ENCODE measurements at regions not wholly inside any gene's neighbourhood (a gene's known extent, or its start where the extent isn't known, plus 50 kb on each side); places are given as distances from the start of the nearest gene placed in this dataset.

DNA sequence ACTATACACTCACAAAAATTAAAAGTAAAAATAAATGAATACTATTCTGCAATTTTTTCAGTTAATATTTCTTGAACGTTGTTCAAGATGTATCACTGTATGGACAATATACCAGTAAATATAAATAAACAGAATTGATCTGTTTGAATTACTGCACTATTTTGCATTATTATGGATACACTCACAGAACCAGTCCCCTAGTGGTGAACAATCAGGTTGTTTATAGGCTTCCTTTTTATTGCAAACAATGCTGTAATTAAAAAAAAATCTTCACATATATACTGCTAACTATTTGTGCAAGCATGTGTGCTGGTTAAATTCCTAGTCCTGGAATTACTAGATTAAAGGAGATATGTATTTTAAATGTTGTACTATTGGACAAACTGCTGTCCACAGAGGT is 306.0 kb downstream of the FBXO15 start:
- H3K4me3 ChIP-seq (replicated peaks in 1 of 2; ENCODE audit: low read depth in 1 of 2, low read length in 2 of 2) = no peak overlapping the region
- no peaks in the 10 kb centered on the region for H3K36me3 ChIP-seq (ENCODE audit: control insufficient read depth in 1 of 2, insufficient read depth in 2 of 2, low read length in 2 of 2)
- no peak overlapping the region for H2AFZ ChIP-seq (ENCODE audit: low read depth, low read length, poor library complexity, severe bottlenecking)
- BruUV-seq (replicated peaks) = no TSS peak
- no peaks in the 10 kb centered on the region for H3K4me1 ChIP-seq (ENCODE audit: control insufficient read depth in 1 of 2, insufficient read depth in 2 of 2, low read length in 2 of 2)
- no peaks in the 10 kb centered on the region for H3K27me3 ChIP-seq (ENCODE audit: insufficient read depth, low read length)
- intact Hi-C loops (cut with micrococcal nuclease) = loop anchor here (2.0 kb wide), 1 partner anchor 1079 kb away; no protein-coding TSS in a partner anchor
- no peaks in the 10 kb centered on the region for H4K20me1 ChIP-seq (ENCODE audit: insufficient read depth)
- ATAC-seq (no peak), DNase-seq (ENCODE audit: low read depth, low spot score) (no peak)
- CTCF ChIA-PET = interaction anchor here (1.1 kb wide), 1 partner anchor 12 kb away, joined by 3 read pairs; no protein-coding TSS in a partner anchor
- no peak for TF ChIP-seq YY1 (IDR thresholded peaks at IDR 0.05; ENCODE audit: extremely low read depth, insufficient replicate concordance, low read depth, low read length)
- no peak for TF ChIP-seq CBX3 (IDR thresholded peaks at IDR 0.05; ENCODE audit: low read depth)
- TF ChIP-seq ELF1 (IDR thresholded peaks at IDR 0.05; ENCODE audit: borderline replicate concordance, low read depth) = no peak
- TF ChIP-seq ZNF274 (IDR thresholded peaks at IDR 0.05; ENCODE audit: low read depth, low read length) = no peak
- no peak for TF ChIP-seq RAD21 (IDR thresholded peaks at IDR 0.05; ENCODE audit: low read depth)
- no peak for TF ChIP-seq TCF7L2 (IDR thresholded peaks at IDR 0.05; ENCODE audit: borderline replicate concordance, extremely low read depth, insufficient read depth, insufficient read length)
- TF ChIP-seq, protein P1, sequence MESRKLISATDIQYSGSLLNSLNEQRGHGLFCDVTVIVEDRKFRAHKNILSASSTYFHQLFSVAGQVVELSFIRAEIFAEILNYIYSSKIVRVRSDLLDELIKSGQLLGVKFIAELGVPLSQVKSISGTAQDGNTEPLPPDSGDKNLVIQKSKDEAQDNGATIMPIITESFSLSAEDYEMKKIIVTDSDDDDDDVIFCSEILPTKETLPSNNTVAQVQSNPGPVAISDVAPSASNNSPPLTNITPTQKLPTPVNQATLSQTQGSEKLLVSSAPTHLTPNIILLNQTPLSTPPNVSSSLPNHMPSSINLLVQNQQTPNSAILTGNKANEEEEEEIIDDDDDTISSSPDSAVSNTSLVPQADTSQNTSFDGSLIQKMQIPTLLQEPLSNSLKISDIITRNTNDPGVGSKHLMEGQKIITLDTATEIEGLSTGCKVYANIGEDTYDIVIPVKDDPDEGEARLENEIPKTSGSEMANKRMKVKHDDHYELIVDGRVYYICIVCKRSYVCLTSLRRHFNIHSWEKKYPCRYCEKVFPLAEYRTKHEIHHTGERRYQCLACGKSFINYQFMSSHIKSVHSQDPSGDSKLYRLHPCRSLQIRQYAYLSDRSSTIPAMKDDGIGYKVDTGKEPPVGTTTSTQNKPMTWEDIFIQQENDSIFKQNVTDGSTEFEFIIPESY (IDR thresholded peaks at IDR 0.05; ENCODE audit: extremely low read depth, insufficient replicate concordance, low read length) = no peak
- TF ChIP-seq, protein P2, sequence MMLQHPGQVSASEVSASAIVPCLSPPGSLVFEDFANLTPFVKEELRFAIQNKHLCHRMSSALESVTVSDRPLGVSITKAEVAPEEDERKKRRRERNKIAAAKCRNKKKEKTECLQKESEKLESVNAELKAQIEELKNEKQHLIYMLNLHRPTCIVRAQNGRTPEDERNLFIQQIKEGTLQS (IDR thresholded peaks at IDR 0.05) = no peak
- no peak overlapping the region for H3K27ac ChIP-seq (ENCODE audit: low read depth, low read length)
- POLR2A ChIA-PET = no interaction called here
- H3K9ac ChIP-seq (ENCODE audit: low read length) = no peak overlapping the region
- RAD21 ChIA-PET (ENCODE audit: low non-redundant PET in 1 of 2, low total read pairs in 2 of 2, uncharacterized antibody in 2 of 2, unreplicated experiment in 2 of 2) = no interaction called here
- H3K4me2 ChIP-seq (ENCODE audit: low read length) = no peak overlapping the region
- H3K79me2 ChIP-seq (ENCODE audit: insufficient read depth, low read length) = no peaks in the 10 kb centered on the region
- H3K9me2 ChIP-seq (ENCODE audit: insufficient read depth) = no peaks in the 10 kb centered on the region
- peaks cover 0 to 5% of the 10 kb centered on the region in 2 experiments; a peak in 1 of 4 replicates for H3K9me3 ChIP-seq (ENCODE audit: control insufficient read depth in 1 of 2, insufficient read depth in 1 of 2, low read depth in 1 of 2, low read length in 2 of 2)
